ENCODE measurements at regions not wholly inside any gene's neighbourhood (a gene's known extent, or its start where the extent isn't known, plus 50 kb on each side); places are given as distances from the start of the nearest gene placed in this dataset.
"Not testable (repeated sequence)": the region's sequence is repeated elsewhere in the genome, so short reads cannot be mapped to it uniquely, and the experiment has no call there.

- intact Hi-C loops (cut with DNase I; ENCODE audit: low total_unique reads) = no loop called here
- no peak overlapping the region for H3K4me3 ChIP-seq (ENCODE audit: low read depth, poor library complexity, severe bottlenecking)
- no peak for DNase-seq (ENCODE audit: low spot score in 2 of 2)
- no peak for TF ChIP-seq CTCF (IDR thresholded peaks at IDR 0.05)
- no peak for TF ChIP-seq POLR2A (IDR thresholded peaks at IDR 0.05)
- WGBS, 2 donors = 83 to 88% methylated on average over 9 of the region's 9 CpGs
These were observed 76.4 kb upstream of the ELOVL5 start for GRCh38 chr6:53424976-53425718.

GRCh38 chr6:53424300-53424699 lies 75.5 kb upstream of the ELOVL5 start:
- no peak overlapping the region for H3K4me3 ChIP-seq (ENCODE audit: low read depth, poor library complexity, severe bottlenecking)
- no peak for TF ChIP-seq POLR2A (IDR thresholded peaks at IDR 0.05)
- no peak for TF ChIP-seq CTCF (IDR thresholded peaks at IDR 0.05)
- intact Hi-C loops (cut with DNase I; ENCODE audit: low total_unique reads) = no loop called here
- no peak for DNase-seq (ENCODE audit: low spot score in 2 of 2)

- DNase-seq (ENCODE audit: low spot score in 2 of 2); H3K4me3 ChIP-seq (ENCODE audit: low read depth, poor library complexity, severe bottlenecking); intact Hi-C loops (cut with DNase I; ENCODE audit: low total_unique reads): not testable (repeated sequence)
These were observed 74.8 kb upstream of the ELOVL5 start for GRCh38 chr6:53423560-53423959.

- DNase-seq (ENCODE audit: low spot score in 2 of 2) = no peak
- WGBS, 2 donors = 71 to 73% methylated on average over 1 of the region's 1 CpG
- intact Hi-C loops (cut with DNase I; ENCODE audit: low total_unique reads) = no loop called here
- H3K4me3 ChIP-seq (ENCODE audit: low read depth, poor library complexity, severe bottlenecking) = no peak overlapping the region
- no peak for TF ChIP-seq CTCF (IDR thresholded peaks at IDR 0.05)
- TF ChIP-seq POLR2A (IDR thresholded peaks at IDR 0.05) = no peak
These were observed 70.3 kb upstream of the ELOVL5 start for GRCh38 chr6:53419026-53419425.

- no peak for DNase-seq (ENCODE audit: low spot score in 2 of 2)
- TF ChIP-seq CTCF (IDR thresholded peaks at IDR 0.05) (no peak), POLR2A (IDR thresholded peaks at IDR 0.05) (no peak)
- 78 to 86% methylated on average over 2 of the region's 2 CpGs for WGBS, 2 donors
- intact Hi-C loops (cut with DNase I; ENCODE audit: low total_unique reads) = no loop called here
- no peak overlapping the region for H3K4me3 ChIP-seq (ENCODE audit: low read depth, poor library complexity, severe bottlenecking)
These were observed 69.5 kb upstream of the ELOVL5 start for GRCh38 chr6:53418288-53418687.

- 77 to 80% methylated on average over 1 of the region's 1 CpG for WGBS, 2 donors
- no peak overlapping the region for H3K4me3 ChIP-seq (ENCODE audit: low read depth, poor library complexity, severe bottlenecking)
- intact Hi-C loops (cut with DNase I; ENCODE audit: low total_unique reads) = no loop called here
- TF ChIP-seq POLR2A (IDR thresholded peaks at IDR 0.05) (no peak), CTCF (IDR thresholded peaks at IDR 0.05) (no peak)
- no peak for DNase-seq (ENCODE audit: low spot score in 2 of 2)
These were observed 68.4 kb upstream of the ELOVL5 start for GRCh38 chr6:53417141-53417540.

Measured in lower leg skin (tissue), 4 donors.